Ishikawa (cell line): ENCODE measurements at regions not wholly inside any gene's neighbourhood (a gene's known extent, or its start where the extent isn't known, plus 50 kb on each side); places are given as distances from the start of the nearest gene placed in this dataset.

ENCODE experiments used
- CREB1 ChIP-seq: IDR thresholded peaks from 2 replicates; pipeline ENCODE4 v1.6.1; 2012; ENCODE audit warnings: low read depth
- EGR1 ChIP-seq: IDR thresholded peaks from 2 replicates; pipeline ENCODE4 v1.6.1; 2012
- EP300 ChIP-seq: IDR thresholded peaks from 2 replicates; pipeline ENCODE4 v1.6.1; 2012; ENCODE audit warnings: borderline replicate concordance
- NFIC ChIP-seq: IDR thresholded peaks from 2 replicates; pipeline ENCODE4 v1.6.1; 2012
- RAD21 ChIP-seq: IDR thresholded peaks from 2 replicates; pipeline ENCODE4 v1.6.1; 2012; ENCODE audit warnings: low read depth
- TAF1 ChIP-seq: IDR thresholded peaks from 2 replicates; pipeline ENCODE4 v1.6.1; 2012; ENCODE audit warnings: low read depth, mild to moderate bottlenecking
- YY1 ChIP-seq: IDR thresholded peaks from 2 replicates; pipeline ENCODE4 v1.6.1; 2012; ENCODE audit warnings: low read depth
- ZBTB7A ChIP-seq: IDR thresholded peaks from 2 replicates; pipeline ENCODE4 v1.6.1; 2012; ENCODE audit warnings: low read depth
- TF ChIP-seq, protein P1 (sequence below): IDR thresholded peaks from 2 replicates; pipeline ENCODE4 v1.6.1; 2012; ENCODE audit warnings: low read depth, mild to moderate bottlenecking
- TF ChIP-seq, protein P2 (sequence below): IDR thresholded peaks from 2 replicates; pipeline ENCODE4 v1.6.1; 2012

DNA sequence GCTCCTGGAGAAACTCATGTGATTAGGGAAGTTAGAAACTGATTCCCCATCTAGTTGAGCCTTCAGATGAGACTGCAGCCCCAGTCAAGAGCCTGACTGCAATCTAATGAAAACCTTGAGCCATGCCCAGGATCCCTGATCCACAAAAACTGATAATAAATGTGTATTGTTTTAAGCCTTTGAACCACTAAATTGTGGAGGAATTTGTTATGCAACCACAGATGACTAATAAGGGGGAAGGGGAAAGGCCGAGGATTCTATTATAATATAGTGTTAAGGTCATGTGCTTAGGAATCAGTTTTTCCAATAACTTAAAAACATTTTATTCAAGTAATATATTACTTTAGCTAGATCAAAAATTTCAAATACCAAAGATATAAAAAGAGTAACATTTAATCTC, 52.8 kb upstream of the USP25 start:
- no peak for TF ChIP-seq EP300
- no peak for TF ChIP-seq ZBTB7A
- no peak for TF ChIP-seq YY1
- TF ChIP-seq, protein P1, sequence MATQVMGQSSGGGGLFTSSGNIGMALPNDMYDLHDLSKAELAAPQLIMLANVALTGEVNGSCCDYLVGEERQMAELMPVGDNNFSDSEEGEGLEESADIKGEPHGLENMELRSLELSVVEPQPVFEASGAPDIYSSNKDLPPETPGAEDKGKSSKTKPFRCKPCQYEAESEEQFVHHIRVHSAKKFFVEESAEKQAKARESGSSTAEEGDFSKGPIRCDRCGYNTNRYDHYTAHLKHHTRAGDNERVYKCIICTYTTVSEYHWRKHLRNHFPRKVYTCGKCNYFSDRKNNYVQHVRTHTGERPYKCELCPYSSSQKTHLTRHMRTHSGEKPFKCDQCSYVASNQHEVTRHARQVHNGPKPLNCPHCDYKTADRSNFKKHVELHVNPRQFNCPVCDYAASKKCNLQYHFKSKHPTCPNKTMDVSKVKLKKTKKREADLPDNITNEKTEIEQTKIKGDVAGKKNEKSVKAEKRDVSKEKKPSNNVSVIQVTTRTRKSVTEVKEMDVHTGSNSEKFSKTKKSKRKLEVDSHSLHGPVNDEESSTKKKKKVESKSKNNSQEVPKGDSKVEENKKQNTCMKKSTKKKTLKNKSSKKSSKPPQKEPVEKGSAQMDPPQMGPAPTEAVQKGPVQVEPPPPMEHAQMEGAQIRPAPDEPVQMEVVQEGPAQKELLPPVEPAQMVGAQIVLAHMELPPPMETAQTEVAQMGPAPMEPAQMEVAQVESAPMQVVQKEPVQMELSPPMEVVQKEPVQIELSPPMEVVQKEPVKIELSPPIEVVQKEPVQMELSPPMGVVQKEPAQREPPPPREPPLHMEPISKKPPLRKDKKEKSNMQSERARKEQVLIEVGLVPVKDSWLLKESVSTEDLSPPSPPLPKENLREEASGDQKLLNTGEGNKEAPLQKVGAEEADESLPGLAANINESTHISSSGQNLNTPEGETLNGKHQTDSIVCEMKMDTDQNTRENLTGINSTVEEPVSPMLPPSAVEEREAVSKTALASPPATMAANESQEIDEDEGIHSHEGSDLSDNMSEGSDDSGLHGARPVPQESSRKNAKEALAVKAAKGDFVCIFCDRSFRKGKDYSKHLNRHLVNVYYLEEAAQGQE = no peak
- TF ChIP-seq RAD21 = no peak
- no peak for TF ChIP-seq EGR1
- TF ChIP-seq, protein P2, sequence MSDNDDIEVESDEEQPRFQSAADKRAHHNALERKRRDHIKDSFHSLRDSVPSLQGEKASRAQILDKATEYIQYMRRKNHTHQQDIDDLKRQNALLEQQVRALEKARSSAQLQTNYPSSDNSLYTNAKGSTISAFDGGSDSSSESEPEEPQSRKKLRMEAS = no peak
- TF ChIP-seq NFIC = no peak
- TF ChIP-seq TAF1 = no peak
- no peak for TF ChIP-seq CREB1
